Right ventricle myocardium inferior (tissue), 1 donor: ENCODE measurements at regions not wholly inside any gene's neighbourhood (a gene's known extent, or its start where the extent isn't known, plus 50 kb on each side); places are given as distances from the start of the nearest gene placed in this dataset.

ENCODE experiments used
- ATAC-seq: fragments of 200-7000 bp; cut with Tn5 transposase; one replicate; pipeline ENCODE4 v1.9.1; 2020; ENCODE audit warnings: mild to moderate bottlenecking, moderate library complexity
- DNase-seq: peaks from one replicate; pipeline ENCODE4 v3.0.0; 2021; ENCODE audit errors: missing footprints
- intact Hi-C: fragments of 100-400 bp; cut with DNase I; formaldehyde crosslinking; loops from one replicate; pipeline ENCODE4 v1.11.0; 2022
- donor health status: DM: no; HTN: yes; CAD: no; lungs with severe emphysema.

GRCh38 chr1:57784356-57784755, 360.5 kb upstream of the DAB1 start:
- no peak for DNase-seq

GRCh38 chr1:57782357-57782756, 358.5 kb upstream of the DAB1 start:
- no peak for ATAC-seq
- intact Hi-C loops, result no loop called here

More at GRCh38 chr1:57784356-57784755, 360.5 kb upstream of the DAB1 start:
- intact Hi-C loops, result no loop called here
- no peak for ATAC-seq

GRCh38 chr1:57772580-57773195, 348.8 kb upstream of the DAB1 start:
- intact Hi-C loops, result no loop called here
- no peak for ATAC-seq
- DNase-seq, result no peak

More at GRCh38 chr1:57782357-57782756, 358.5 kb upstream of the DAB1 start:
- DNase-seq, result no peak

GRCh38 chr1:57770772-57771171, 346.9 kb upstream of the DAB1 start:
- ATAC-seq (no peak), DNase-seq (no peak)
- intact Hi-C loops, result no loop called here

GRCh38 chr1:57770236-57770635, 346.4 kb upstream of the DAB1 start:
- DNase-seq, result no peak
- intact Hi-C loops, result no loop called here
- no peak for ATAC-seq

GRCh38 chr1:57761628-57762027, 337.8 kb upstream of the DAB1 start:
- ATAC-seq, result no peak
- DNase-seq, result no peak
- intact Hi-C loops, result no loop called here

GRCh38 chr1:57752843-57753242, 329.0 kb upstream of the DAB1 start:
- ATAC-seq (no peak), DNase-seq (no peak)
- intact Hi-C loops, result no loop called here

GRCh38 chr1:57748719-57749118, 324.9 kb upstream of the DAB1 start:
- intact Hi-C loops, result no loop called here
- DNase-seq (no peak), ATAC-seq (no peak)

- intact Hi-C loops, result no loop called here
- no peak for ATAC-seq
- no peak for DNase-seq
Measured at GRCh38 chr1:57747818-57748217, 324.0 kb upstream of the DAB1 start.

- intact Hi-C loops, result no loop called here
- no peak for ATAC-seq
- DNase-seq, result no peak
Measured at GRCh38 chr1:57741521-57741920, 317.7 kb upstream of the DAB1 start.

- intact Hi-C loops, result no loop called here
- ATAC-seq (no peak), DNase-seq (no peak)
Measured at GRCh38 chr1:57736940-57737339, 313.1 kb upstream of the DAB1 start.

- DNase-seq, result no peak
- ATAC-seq, result no peak
- intact Hi-C loops, result loop anchor here (10.0 kb wide), 2 partner anchors 304 to 426 kb away; partner anchors contain the start of gene DAB1
Measured at GRCh38 chr1:57729181-57729580, 305.3 kb upstream of the DAB1 start.

- no peak for ATAC-seq
- no peak for DNase-seq
- intact Hi-C loops, result loop anchor here (10.0 kb wide), 2 partner anchors 302 to 428 kb away; partner anchors contain the start of gene DAB1
Measured at GRCh38 chr1:57727121-57727520, 303.3 kb upstream of the DAB1 start.

GRCh38 chr1:57725318-57725717, 301.5 kb upstream of the DAB1 start:
- no peak for ATAC-seq
- no peak for DNase-seq
- intact Hi-C loops, result loop anchor here (10.0 kb wide), 2 partner anchors 301 to 429 kb away; partner anchors contain the start of gene DAB1

GRCh38 chr1:57724535-57724934, 300.7 kb upstream of the DAB1 start:
- intact Hi-C loops, result loop anchor here (10.0 kb wide), 2 partner anchors 300 to 430 kb away; partner anchors contain the start of gene DAB1
- DNase-seq, result no peak
- no peak for ATAC-seq

GRCh38 chr1:57722285-57722978, 298.6 kb upstream of the DAB1 start:
- intact Hi-C loops, result loop anchor here (10.0 kb wide), 2 partner anchors 298 to 432 kb away; partner anchors contain the start of gene DAB1
- ATAC-seq (peak; percentile 88), DNase-seq (no peak)

- intact Hi-C loops, result loop anchor here (10.0 kb wide), 2 partner anchors 296 to 434 kb away; partner anchors contain the start of gene DAB1
- DNase-seq (no peak), ATAC-seq (no peak)
Measured at GRCh38 chr1:57721001-57721400, 297.1 kb upstream of the DAB1 start.

GRCh38 chr1:57719274-57719673, 295.4 kb upstream of the DAB1 start:
- intact Hi-C loops, result no loop called here
- ATAC-seq, result no peak
- DNase-seq, result no peak

GRCh38 chr1:57713501-57713900, 289.6 kb upstream of the DAB1 start:
- DNase-seq (no peak), ATAC-seq (no peak)
- intact Hi-C loops, result no loop called here

- intact Hi-C loops, result no loop called here
- DNase-seq, result no peak
- no peak for ATAC-seq
Measured at GRCh38 chr1:57712846-57713245, 289.0 kb upstream of the DAB1 start.
